ENCODE measurements at regions not wholly inside any gene's neighbourhood (a gene's known extent, or its start where the extent isn't known, plus 50 kb on each side); places are given as distances from the start of the nearest gene placed in this dataset.

- TF ChIP-seq CTCF (conservative IDR thresholded peaks at IDR 0.05 in 1 of 2, IDR thresholded peaks at IDR 0.05 in 1 of 2; ENCODE audit: low read depth in 1 of 2, low read length in 2 of 2) (no peak), EZH2 (IDR thresholded peaks at IDR 0.05; ENCODE audit: low read length, missing control alignments) (no peak)
Measured at GRCh38 chr11:129290966-129291365, 84.7 kb upstream of the BARX2 start.
